ENCODE measurements at regions not wholly inside any gene's neighbourhood (a gene's known extent, or its start where the extent isn't known, plus 50 kb on each side); places are given as distances from the start of the nearest gene placed in this dataset.

DNA sequence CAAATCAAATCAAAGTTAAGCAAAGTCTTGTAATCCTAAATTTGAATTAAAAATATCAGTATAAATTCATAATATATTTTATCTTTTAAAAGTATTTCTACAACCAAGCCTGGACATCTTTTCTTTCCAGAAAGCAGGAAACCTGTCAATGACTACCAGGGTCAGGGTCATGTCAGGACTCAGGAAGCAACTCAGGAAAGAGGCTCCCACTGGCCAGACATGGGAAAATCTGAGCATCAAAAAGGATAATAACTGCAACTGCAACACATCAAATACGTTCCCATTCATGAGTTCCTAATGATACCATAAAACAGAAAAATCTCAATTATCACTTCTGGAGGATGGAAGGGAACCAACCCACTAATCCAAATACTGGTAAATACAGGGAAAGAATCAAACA is 76.0 kb upstream of the GALNT18 start:
- TF ChIP-seq, protein P1, sequence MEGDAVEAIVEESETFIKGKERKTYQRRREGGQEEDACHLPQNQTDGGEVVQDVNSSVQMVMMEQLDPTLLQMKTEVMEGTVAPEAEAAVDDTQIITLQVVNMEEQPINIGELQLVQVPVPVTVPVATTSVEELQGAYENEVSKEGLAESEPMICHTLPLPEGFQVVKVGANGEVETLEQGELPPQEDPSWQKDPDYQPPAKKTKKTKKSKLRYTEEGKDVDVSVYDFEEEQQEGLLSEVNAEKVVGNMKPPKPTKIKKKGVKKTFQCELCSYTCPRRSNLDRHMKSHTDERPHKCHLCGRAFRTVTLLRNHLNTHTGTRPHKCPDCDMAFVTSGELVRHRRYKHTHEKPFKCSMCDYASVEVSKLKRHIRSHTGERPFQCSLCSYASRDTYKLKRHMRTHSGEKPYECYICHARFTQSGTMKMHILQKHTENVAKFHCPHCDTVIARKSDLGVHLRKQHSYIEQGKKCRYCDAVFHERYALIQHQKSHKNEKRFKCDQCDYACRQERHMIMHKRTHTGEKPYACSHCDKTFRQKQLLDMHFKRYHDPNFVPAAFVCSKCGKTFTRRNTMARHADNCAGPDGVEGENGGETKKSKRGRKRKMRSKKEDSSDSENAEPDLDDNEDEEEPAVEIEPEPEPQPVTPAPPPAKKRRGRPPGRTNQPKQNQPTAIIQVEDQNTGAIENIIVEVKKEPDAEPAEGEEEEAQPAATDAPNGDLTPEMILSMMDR (IDR thresholded peaks at IDR 0.05) = no peak
- no peak for TF ChIP-seq POLR2A (IDR thresholded peaks at IDR 0.05)
